Peyer's patch (tissue), 4 donors: ENCODE measurements at regions not wholly inside any gene's neighbourhood (a gene's known extent, or its start where the extent isn't known, plus 50 kb on each side); places are given as distances from the start of the nearest gene placed in this dataset.

Experiments used
- DNase-seq, 3 donors: peaks; one replicate each; pipeline ENCODE4 v3.0.0-alpha.2; 2017 to 2019
- H3K27ac ChIP-seq, 4 donors: fragments of 200-600 bp; sonication (generic); one replicate each; pipeline ENCODE4 v1.5.1; 2016 to 2019
- H3K27me3 ChIP-seq, 2 donors: fragments of 200-600 bp; sonication (generic); one replicate each; pipeline ENCODE4 v1.5.1; 2019
- H3K36me3 ChIP-seq, 3 donors: fragments of 200-600 bp; sonication (generic); one replicate each; pipeline ENCODE4 v1.5.1; 2016 to 2019
- H3K4me1 ChIP-seq, 4 donors: fragments of 200-600 bp; sonication (generic); one replicate each; pipeline ENCODE4 v1.5.1; 2016 to 2019
- H3K4me3 ChIP-seq, 4 donors: fragments of 200-600 bp; sonication (generic); 1 replicate in 3 of 4; 2 replicates in 1 of 4; pipeline ENCODE4 v1.5.1; 2016 to 2019; ENCODE audit warnings: mild to moderate bottlenecking in 1 of 4
- H3K9me3 ChIP-seq, 4 donors: fragments of 200-600 bp; sonication (generic); one replicate each; pipeline ENCODE4 v1.5.1; 2016 to 2019; ENCODE audit warnings: mild to moderate bottlenecking in 1 of 4
- CTCF ChIP-seq, 6 experiments: fragments of 450-650 bp in 4 of 6; fragments of 200-600 bp in 2 of 6; sonication (generic) in 1 of 6; IDR thresholded peaks; one replicate each; pipeline ENCODE4 v1.5.1; 2017 to 2019; ENCODE audit warnings: antibody characterized with exemption in 6 of 6, mild to moderate bottlenecking in 3 of 6, moderate library complexity in 1 of 6
- POLR2A ChIP-seq, 2 donors: fragments of 450-650 bp; IDR thresholded peaks; one replicate each; pipeline ENCODE4 v1.5.1; 2017; ENCODE audit warnings: antibody characterized with exemption in 2 of 2, mild to moderate bottlenecking in 2 of 2, moderate library complexity in 2 of 2

DNA sequence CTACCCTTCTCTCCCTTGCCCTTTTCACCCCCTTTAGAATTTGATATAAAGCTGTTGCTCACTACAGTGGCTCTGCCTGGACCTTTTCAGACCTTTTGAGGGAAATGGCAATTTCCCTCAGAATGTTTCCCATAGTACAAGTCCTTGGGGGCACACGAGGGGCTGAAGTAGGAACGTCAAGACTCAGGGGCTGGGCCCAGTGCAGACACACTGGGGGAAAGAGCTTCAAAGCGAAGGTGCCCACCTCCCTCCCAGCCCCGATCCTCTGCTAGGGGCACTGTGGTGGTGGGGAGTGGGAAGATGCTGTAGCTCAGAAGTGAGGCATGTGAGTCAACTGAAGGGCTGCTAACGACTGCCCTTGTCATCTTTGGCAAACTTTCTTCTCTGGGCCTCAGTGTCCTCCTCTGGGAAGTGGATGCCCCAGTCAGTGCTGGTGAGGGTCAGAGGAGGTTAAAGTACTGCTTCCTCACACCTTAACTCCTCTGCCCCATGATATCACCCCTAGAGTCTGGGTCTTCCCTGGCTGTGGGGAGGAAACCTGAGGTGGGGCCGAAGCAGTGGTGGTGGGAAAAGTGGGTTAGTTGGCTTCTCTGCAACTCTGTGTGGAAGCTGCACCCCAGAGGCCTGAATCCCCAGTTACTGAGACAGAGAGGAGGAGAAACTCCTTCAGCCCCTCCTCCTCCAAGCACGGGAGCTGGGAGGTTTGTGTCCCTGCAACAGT, 425.3 kb upstream of the B3GAT1 start:
- no peaks in the 10 kb centered on the region for H3K36me3 ChIP-seq
- TF ChIP-seq CTCF (IDR thresholded peaks at IDR 0.05) (no peak), POLR2A (IDR thresholded peaks at IDR 0.05) (no peak)
- H3K27ac ChIP-seq, result no peak overlapping the region
- H3K9me3 ChIP-seq, result no peaks in the 10 kb centered on the region
- H3K4me1 ChIP-seq, result no peaks in the 10 kb centered on the region
- no peak overlapping the region for H3K4me3 ChIP-seq
- DNase-seq, result no peak
- H3K27me3 ChIP-seq, result no peaks in the 10 kb centered on the region

GRCh38 chr11:134836561-134836960, 424.5 kb upstream of the B3GAT1 start:
- no peak for TF ChIP-seq CTCF (IDR thresholded peaks at IDR 0.05)

DNA sequence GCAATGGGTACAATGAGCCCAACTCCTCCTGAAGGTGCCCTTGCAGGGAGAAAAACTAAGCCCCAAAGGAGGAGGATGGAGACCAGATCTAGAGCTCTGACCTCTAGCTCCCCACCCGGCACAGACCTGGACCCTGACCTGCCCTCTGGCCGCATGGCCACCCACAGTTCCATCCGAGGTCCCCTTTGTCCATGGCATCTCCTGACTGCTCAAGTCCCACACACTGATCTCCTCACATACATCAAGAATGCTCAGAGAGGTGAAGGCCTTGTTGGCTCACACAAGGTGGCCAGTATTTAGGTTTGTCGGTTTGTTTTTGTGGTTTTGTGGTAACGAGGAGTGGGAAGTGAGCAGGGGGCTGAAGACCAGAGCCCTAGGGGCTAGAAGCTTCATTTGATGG, 423.5 kb upstream of the B3GAT1 start:
- H3K4me1 ChIP-seq, result no peaks in the 10 kb centered on the region
- no peak overlapping the region for H3K27ac ChIP-seq
- no peaks in the 10 kb centered on the region for H3K27me3 ChIP-seq
- DNase-seq, result no peak
- no peak overlapping the region for H3K4me3 ChIP-seq
- no peaks in the 10 kb centered on the region for H3K9me3 ChIP-seq
- TF ChIP-seq POLR2A (IDR thresholded peaks at IDR 0.05), result no peak
- no peak for TF ChIP-seq CTCF (IDR thresholded peaks at IDR 0.05)
- H3K36me3 ChIP-seq, result no peaks in the 10 kb centered on the region

More at GRCh38 chr11:134836561-134836960, 424.5 kb upstream of the B3GAT1 start:
- H3K4me3 ChIP-seq, result no peak overlapping the region
- no peaks in the 10 kb centered on the region for H3K4me1 ChIP-seq
- DNase-seq, result no peak
- H3K36me3 ChIP-seq, result no peaks in the 10 kb centered on the region
- H3K27ac ChIP-seq, result no peak overlapping the region
- no peaks in the 10 kb centered on the region for H3K9me3 ChIP-seq
- no peaks in the 10 kb centered on the region for H3K27me3 ChIP-seq

DNA sequence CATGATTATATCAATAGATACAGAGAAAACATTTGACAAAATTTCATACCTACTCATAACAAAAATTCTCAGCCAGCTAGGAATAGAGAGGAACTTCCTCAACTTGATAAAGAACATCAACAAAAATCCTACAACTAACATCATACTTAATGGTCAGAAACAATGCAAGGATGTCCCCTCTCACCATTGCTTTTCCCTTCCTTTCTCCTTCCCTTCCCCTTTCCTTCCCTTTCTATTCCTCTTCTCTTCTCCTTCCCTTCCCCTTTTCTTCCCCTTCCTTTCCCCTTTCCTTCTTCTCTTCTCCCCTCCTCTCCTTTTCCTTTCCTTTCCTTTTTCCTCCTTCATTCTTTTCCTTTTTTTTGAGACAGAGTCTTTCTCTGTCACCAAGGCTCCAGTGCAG, 418.3 kb upstream of the B3GAT1 start:
- H3K27me3 ChIP-seq, result no peaks in the 10 kb centered on the region
- H3K4me3 ChIP-seq, result no peak overlapping the region
- no peaks in the 10 kb centered on the region for H3K9me3 ChIP-seq
- TF ChIP-seq CTCF (IDR thresholded peaks at IDR 0.05), result no peak
- no peak for TF ChIP-seq POLR2A (IDR thresholded peaks at IDR 0.05)
- H3K4me1 ChIP-seq, result no peaks in the 10 kb centered on the region
- H3K27ac ChIP-seq, result no peak overlapping the region
- no peak for DNase-seq
- H3K36me3 ChIP-seq, result no peaks in the 10 kb centered on the region

DNA sequence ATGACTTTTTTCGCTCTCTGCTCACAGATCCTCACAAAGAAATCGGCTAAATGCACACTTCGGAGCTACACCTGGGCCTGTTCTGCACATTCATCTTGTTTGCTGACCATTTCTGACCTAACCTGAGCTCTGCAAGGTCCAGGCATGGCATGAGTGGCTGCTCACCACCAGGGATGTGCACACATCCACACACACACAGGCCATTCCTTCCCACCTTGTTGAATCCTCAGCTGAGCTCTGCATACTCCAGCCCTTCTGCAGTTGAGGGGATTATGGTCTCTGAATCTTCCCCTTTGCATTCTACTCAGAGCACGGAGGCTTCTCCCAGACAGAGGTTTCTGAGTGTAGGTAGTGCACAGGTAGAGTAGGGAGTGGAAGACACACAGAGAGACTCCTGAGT, 411.9 kb upstream of the B3GAT1 start:
- TF ChIP-seq CTCF (IDR thresholded peaks at IDR 0.05) (no peak), POLR2A (IDR thresholded peaks at IDR 0.05) (no peak)

DNA sequence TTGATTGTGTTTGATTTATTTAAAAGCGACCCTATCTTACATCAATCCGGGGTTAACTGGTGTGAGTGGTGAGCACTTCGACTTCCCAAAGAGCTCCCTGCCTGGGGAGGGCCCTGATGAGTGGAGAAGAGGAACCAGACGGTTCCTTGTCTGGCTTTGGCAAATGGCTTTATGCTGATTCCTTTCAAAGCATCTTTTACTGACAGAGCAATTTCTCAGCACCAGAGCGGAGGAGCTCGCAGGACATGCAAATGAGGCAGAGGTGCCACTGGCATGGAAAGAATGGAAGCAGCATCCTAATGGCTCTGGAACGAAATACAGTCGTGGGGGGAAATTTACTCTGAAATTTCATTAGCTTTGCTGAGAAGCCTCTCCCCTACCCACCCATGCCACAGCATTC, 410.9 kb upstream of the B3GAT1 start:
- H3K4me3 ChIP-seq, result no peak overlapping the region
- no peaks in the 10 kb centered on the region for H3K9me3 ChIP-seq
- H3K27me3 ChIP-seq, result no peaks in the 10 kb centered on the region
- DNase-seq, result no peak
- H3K27ac ChIP-seq, result no peak overlapping the region
- no peak for TF ChIP-seq POLR2A (IDR thresholded peaks at IDR 0.05)
- H3K4me1 ChIP-seq, result no peaks in the 10 kb centered on the region
- no peaks in the 10 kb centered on the region for H3K36me3 ChIP-seq

More for the DNA sequence above, 411.9 kb upstream of the B3GAT1 start:
- Histone ChIP-seq H3K9me3 (no peaks in the 10 kb centered on the region), H3K27me3 (no peaks in the 10 kb centered on the region), H3K36me3 (no peaks in the 10 kb centered on the region), H3K4me3 (no peak overlapping the region), H3K27ac (no peak overlapping the region), H3K4me1 (no peaks in the 10 kb centered on the region)
- DNase-seq, result no peak
